ENCODE measurements at regions not wholly inside any gene's neighbourhood (a gene's known extent, or its start where the extent isn't known, plus 50 kb on each side); places are given as distances from the start of the nearest gene placed in this dataset.

GRCh38 chr6:48916607-48917006 lies 546.4 kb downstream of the MMUT start:
- Histone ChIP-seq H3K4me3 (ENCODE audit: low read depth, low read length) (no peak overlapping the region), H3K27me3 (ENCODE audit: control insufficient read depth, insufficient read depth, low read length) (no peaks in the 10 kb centered on the region), H3K36me3 (ENCODE audit: control insufficient read depth, insufficient read depth, low read length) (no peaks in the 10 kb centered on the region)
- POLR2A ChIA-PET: no interaction called here
- no peak for DNase-seq (ENCODE audit: low read depth)
- CTCF ChIA-PET: interaction anchor here (1.2 kb wide), 1 partner anchor 12 kb away, joined by 3 read pairs; no protein-coding TSS in a partner anchor
- TF ChIP-seq CTCF (IDR thresholded peaks at IDR 0.05; ENCODE audit: insufficient read depth, low read depth, low read length): no peak

GRCh38 chr6:48915591-48915990 lies 547.5 kb downstream of the MMUT start:
- no peak for TF ChIP-seq CTCF (IDR thresholded peaks at IDR 0.05; ENCODE audit: insufficient read depth, low read depth, low read length)
- CTCF ChIA-PET: interaction anchor here (0.6 to 1.2 kb wide), 2 partner anchors 11 to 40 kb away, joined by 3 read pairs; no protein-coding TSS in a partner anchor
- Histone ChIP-seq H3K36me3 (ENCODE audit: control insufficient read depth, insufficient read depth, low read length) (no peaks in the 10 kb centered on the region), H3K27me3 (ENCODE audit: control insufficient read depth, insufficient read depth, low read length) (no peaks in the 10 kb centered on the region), H3K4me3 (ENCODE audit: low read depth, low read length) (no peak overlapping the region)
- POLR2A ChIA-PET: no interaction called here
- DNase-seq (ENCODE audit: low read depth): no peak

GRCh38 chr6:48912503-48912902 lies 550.5 kb downstream of the MMUT start:
- no peaks in the 10 kb centered on the region for H3K36me3 ChIP-seq (ENCODE audit: control insufficient read depth, insufficient read depth, low read length)
- H3K27me3 ChIP-seq (ENCODE audit: control insufficient read depth, insufficient read depth, low read length): no peaks in the 10 kb centered on the region
- DNase-seq (ENCODE audit: low read depth): no peak
- ChIA-PET CTCF (interaction anchor here (0.6 kb wide), 1 partner anchor 51 kb away, joined by 3 read pairs; no protein-coding TSS in a partner anchor), POLR2A (no interaction called here)
- TF ChIP-seq CTCF (IDR thresholded peaks at IDR 0.05; ENCODE audit: insufficient read depth, low read depth, low read length): no peak
- no peak overlapping the region for H3K4me3 ChIP-seq (ENCODE audit: low read depth, low read length)

- POLR2A ChIA-PET: no interaction called here
- no peak overlapping the region for H3K4me3 ChIP-seq (ENCODE audit: low read depth, low read length)
- no peak for TF ChIP-seq CTCF (IDR thresholded peaks at IDR 0.05; ENCODE audit: insufficient read depth, low read depth, low read length)
- CTCF ChIA-PET: no interaction called here
- no peak for DNase-seq (ENCODE audit: low read depth)
- H3K27me3 ChIP-seq (ENCODE audit: control insufficient read depth, insufficient read depth, low read length): no peaks in the 10 kb centered on the region
- H3K36me3 ChIP-seq (ENCODE audit: control insufficient read depth, insufficient read depth, low read length): no peaks in the 10 kb centered on the region
These were observed 558.2 kb downstream of the MMUT start for GRCh38 chr6:48904809-48905208.

GRCh38 chr6:48894469-48894868 lies 568.6 kb downstream of the MMUT start:
- no peak overlapping the region for H3K4me3 ChIP-seq (ENCODE audit: low read depth, low read length)
- POLR2A ChIA-PET: no interaction called here
- TF ChIP-seq CTCF (IDR thresholded peaks at IDR 0.05; ENCODE audit: insufficient read depth, low read depth, low read length): no peak
- no peaks in the 10 kb centered on the region for H3K36me3 ChIP-seq (ENCODE audit: control insufficient read depth, insufficient read depth, low read length)
- CTCF ChIA-PET: interaction anchor here (0.6 kb wide), 1 partner anchor 44 kb away, joined by 3 read pairs; no protein-coding TSS in a partner anchor
- H3K27me3 ChIP-seq (ENCODE audit: control insufficient read depth, insufficient read depth, low read length): no peaks in the 10 kb centered on the region
- DNase-seq (ENCODE audit: low read depth): no peak

Measured in BJ (cell line).